GM21576 (cell line): ENCODE measurements at regions not wholly inside any gene's neighbourhood (a gene's known extent, or its start where the extent isn't known, plus 50 kb on each side); places are given as distances from the start of the nearest gene placed in this dataset.

Experiments used
- ATAC-seq: cut with Tn5 transposase; IDR thresholded peaks from one replicate; pipeline ENCODE4 v1.9.1; 2021; ENCODE audit warnings: mild to moderate bottlenecking, moderate library complexity; ENCODE audit not compliant: unreplicated experiment

DNA sequence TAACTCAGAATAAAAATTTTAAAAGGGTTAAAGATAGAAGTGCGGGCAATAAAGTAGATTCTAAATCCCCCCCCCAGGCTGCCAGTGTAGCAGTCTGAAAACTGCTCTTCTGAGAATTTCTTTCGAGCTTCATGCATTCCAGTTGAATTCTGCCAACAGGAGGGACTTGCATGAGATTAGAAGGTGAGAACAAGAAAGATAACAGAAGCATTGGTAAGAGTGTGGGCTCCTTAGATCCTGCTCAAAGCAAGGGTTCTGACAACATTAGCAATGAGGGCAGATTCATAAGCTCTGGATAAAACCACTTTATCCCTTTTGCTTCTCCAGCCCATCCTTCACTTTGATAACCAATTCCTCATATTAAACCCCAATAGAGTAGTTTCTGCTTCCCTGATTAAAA is 235.9 kb upstream of the CDH6 start:
- ATAC-seq: no peak

DNA sequence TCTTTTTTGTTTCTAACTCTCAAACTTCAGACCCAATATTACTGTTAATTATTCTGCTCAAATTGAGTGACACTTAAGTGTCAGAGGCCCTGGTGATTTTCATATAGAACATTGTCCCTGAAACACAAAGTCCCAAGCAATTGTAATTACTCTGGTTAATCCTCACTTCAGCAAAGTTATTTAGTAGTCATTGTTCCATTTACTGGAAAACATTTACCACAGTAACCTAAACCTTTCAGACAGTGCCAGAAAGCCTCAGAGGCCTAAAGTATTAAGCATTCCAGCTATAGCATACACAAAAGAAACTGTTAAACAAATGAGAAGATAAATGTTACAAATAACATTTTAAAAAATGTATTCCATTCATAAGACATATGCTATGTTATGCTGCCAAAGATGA is 237.2 kb upstream of the CDH6 start:
- ATAC-seq: no peak

GRCh38 chr5:30937070-30937469 is 256.4 kb upstream of the CDH6 start:
- ATAC-seq: no peak

DNA sequence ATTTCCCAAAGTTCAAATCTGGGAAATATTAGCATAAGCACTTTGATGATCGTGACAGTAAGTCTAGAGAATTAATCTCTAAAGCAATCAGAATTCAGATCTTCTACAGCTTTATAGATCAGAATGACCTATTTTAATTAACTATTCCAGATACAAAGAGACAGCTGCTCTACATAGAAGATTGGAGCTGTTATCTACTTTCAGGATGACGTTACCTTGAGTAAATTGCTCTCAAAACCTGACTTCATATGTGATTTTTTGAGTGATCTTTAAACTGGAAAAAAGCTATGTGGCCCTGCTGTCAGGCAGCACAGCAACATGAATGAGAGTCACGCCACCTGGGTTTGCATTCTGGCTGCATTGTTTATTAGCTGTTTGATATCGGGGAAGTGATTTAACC is 259.9 kb upstream of the CDH6 start:
- no peak for ATAC-seq

GRCh38 chr5:30932273-30933017 is 261.0 kb upstream of the CDH6 start:
- ATAC-seq: no peak

DNA sequence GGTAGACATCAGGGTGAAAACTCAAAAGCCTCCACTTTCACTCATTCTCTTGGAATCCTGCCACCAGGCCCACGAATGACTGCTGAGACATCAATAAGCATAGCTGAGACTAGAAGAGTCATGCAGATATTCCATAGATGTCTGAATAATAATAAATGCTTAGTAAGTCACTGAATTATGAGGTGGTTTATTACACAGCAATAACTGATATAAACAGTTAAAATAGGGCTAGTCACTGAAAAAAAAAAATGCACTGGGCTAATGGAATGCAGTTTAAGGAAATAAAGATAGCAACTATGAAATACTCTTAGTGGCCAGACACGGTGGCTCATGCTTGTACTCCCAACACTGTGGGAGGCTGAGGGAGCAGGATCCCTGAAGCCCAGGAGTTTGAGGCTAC is 262.8 kb upstream of the CDH6 start:
- no peak for ATAC-seq

DNA sequence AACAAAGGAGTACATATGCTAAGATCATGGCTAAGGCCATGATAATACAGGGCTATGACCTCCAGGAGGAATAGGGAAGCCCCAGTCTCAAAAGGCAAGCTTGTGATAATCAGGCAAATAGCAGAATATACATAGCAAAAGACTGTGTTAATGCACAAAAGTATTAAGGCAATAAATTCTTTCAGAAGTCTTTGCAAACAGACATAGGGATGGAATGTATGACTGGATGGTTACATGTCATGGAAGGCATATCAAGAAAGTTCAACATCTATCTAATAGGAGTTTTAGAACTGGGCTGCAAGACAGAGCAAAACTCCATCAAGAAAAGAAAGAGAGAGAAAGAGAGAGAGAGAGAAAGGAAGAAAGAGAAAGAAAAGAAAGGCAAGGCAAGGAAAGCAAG is 264.5 kb upstream of the CDH6 start:
- ATAC-seq: no peak

DNA sequence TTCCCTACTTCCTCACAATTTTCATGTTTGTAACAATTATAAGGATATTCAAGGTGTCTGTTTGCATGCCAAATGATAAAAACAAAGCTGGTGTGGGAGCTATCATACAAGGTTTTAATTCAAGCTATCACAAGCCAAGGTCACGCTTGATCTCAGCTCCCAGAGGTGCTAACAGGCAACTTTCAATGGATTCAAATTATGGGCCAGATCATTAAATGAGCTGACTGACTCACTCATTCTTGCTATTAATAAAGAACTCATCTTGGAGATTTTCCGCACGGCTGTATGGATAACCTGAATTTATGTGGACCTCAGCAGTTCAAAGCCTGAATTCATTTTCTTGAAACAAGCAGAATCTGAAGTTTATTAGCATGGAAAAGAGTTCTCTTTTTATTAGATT is 267.3 kb upstream of the CDH6 start:
- no peak for ATAC-seq

- ATAC-seq: no peak
Observed at GRCh38 chr5:30921388-30921787, 272.1 kb upstream of the CDH6 start.

DNA sequence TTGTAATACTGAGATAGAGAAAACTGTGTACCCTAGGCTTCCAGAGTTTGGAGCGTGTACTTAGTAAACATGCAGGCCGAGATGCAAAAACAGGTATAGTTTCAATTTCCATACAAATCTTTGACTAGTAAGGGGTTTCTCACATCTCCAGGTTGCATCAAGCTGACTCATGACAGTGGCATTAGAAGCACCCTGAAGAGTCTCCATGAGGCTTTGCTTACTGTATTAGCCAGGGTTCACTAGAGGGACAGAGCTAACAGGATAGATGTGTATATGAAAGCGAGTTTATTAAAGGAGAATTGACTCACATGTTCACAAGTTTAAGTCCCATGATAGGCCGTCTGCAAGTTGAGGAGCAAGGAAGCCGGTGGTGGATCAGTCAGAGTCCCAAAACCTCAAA is 275.3 kb upstream of the CDH6 start:
- no peak for ATAC-seq

GRCh38 chr5:30908356-30908755 is 285.1 kb upstream of the CDH6 start:
- ATAC-seq: no peak

- no peak for ATAC-seq
Observed at GRCh38 chr5:30900367-30900766, 293.1 kb upstream of the CDH6 start.

DNA sequence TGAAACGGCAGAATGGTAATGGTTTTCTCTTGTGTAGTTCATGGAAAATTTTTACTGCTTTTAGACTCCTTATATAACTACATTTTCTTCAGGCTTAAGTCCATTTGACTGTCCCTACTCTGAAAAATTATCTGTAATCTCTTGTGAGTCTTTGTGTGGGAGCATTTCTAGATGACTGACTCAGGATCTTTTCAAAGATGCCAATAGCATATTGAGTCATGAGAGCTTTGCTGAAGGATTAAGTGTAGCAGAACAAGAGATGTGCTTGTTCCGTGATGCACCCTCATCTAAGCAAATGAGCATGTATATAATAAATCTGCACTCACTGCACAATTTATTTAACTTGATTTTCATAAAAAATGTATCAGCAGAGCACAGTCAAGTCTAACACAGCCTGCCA is 298.7 kb upstream of the CDH6 start:
- no peak for ATAC-seq

DNA sequence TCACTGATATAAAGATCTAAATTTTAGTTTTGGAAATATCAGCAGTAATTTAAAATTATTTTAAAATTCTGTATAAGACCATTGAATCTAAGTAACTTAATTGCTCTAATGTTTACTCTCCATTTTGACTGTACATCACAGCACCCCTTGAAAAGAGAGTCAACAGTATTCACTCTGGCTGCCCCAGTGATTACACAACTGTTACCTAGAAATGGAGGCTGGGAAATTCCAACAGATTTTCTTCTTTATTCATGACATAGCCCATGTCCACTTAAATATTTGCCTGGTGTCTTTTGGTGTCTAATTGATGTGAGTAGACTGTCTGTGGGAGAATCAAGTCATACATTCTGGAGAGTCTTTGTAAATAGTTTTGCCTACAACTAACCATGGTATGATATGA is 301.8 kb upstream of the CDH6 start:
- no peak for ATAC-seq

DNA sequence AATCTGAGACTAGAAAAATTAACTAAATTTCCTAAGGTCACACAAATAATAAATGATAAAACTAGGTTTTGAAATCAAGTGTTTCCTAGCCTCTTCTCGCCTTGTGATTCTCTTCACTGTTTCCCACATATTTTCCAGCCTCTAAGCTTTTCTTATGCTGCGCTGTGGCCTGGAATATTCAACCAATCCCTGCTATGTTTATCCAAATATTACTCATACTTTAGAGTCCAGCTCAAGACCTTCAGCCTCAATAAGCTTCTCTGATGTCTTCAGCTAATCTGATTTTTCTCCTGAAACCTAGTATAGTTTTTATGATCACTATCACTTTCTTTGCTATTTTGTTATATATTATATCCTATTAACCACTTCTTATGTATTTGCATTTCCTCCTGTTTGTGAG is 303.1 kb upstream of the CDH6 start:
- ATAC-seq: no peak

GRCh38 chr5:30880514-30880913 is 313.0 kb upstream of the CDH6 start:
- ATAC-seq: no peak

DNA sequence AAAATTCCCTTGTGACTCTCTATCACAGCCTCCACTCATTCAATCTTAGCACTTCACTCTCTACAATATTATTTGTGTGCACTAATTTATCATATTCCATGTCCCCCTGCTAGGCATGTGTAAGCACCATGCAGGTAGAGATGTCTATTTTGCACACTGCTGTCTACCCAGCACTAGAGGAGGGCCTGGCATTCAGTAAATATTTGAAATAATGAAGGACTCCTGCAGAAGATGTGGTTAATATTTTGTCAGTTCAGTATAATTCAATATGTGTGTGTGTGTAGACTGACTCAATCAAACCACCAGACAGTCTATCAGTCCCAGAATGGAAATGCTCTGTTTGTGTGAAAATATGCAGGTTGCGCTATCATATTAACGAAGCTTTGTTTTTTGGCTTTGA is 313.6 kb upstream of the CDH6 start:
- ATAC-seq: no peak

DNA sequence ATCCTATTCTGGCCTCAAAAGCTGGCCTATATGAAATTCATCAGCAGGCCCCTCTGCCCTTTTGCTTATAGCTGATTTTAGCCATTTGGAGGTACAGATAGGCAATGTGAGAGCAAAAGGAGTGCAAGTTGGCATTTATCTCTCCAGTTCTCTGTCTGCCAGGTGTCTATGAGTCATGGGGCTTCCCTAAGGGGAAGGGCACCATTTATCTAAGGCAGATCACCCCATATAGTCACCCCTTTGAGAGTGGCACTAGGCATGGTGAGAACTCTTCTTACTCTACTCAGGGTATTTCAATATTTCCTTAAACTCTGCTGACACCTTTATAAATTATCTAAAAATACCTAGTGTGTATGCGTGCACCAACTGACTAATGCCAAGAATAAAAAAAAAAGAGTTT is 314.7 kb upstream of the CDH6 start:
- ATAC-seq: no peak

GRCh38 chr5:30878296-30878695 is 315.2 kb upstream of the CDH6 start:
- no peak for ATAC-seq

DNA sequence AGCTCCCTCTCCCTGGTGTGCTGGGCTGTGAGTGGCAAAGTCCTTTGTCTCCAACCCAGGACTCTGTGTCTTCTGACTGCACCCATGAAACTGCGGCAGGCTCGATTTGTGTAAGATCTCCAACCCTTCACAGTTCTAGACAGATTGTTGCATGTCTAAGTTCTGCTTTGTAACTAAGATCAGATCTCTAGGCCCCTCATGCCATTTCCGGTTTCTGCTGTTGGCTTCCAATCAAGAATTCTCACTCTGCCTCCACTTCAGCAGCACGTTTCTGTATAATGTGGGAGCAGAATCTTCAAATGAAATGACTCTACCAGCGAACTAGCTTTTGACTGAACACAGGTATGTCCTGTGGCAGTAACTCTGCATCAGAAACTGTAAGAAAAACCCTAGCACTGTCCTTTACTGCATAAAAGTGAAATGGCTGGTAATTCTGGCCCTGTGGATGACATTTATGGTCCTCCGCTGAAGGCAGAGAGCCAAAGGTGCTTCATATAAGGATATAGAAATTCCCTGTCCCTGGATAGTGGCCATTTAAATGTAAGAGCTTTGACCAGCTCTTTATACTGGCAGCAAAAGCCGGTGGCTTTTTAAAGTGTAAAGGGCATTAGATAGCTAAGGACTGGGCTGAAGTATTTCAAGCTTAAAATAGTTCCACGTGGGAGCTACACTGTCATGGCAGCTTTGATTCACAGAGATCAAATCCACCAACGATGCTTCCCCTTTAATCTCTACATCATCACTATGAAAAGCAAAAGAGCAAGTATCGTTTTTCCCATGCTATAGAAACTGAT is 319.0 kb upstream of the CDH6 start:
- ATAC-seq: no peak

- ATAC-seq: no peak
Observed at GRCh38 chr5:30871196-30871595, 322.3 kb upstream of the CDH6 start.

DNA sequence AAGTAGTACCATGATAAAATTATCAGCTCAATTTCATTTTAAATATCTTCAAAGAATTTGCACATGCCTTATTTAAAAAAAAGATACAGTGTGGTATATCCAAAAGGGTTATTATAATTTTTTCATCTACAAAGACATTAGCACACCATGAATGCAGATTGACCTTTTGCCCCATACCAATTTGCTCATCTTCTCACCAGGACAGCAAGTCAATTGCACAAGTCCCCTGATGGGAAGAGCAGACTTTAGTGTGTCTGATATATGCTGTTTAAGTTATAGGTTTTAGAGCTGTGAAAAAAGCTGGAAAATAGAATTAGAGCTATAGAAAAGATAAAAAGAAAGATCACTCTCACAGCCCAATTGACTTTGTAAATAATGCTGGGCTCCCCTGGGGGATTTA is 325.8 kb upstream of the CDH6 start:
- ATAC-seq: no peak

DNA sequence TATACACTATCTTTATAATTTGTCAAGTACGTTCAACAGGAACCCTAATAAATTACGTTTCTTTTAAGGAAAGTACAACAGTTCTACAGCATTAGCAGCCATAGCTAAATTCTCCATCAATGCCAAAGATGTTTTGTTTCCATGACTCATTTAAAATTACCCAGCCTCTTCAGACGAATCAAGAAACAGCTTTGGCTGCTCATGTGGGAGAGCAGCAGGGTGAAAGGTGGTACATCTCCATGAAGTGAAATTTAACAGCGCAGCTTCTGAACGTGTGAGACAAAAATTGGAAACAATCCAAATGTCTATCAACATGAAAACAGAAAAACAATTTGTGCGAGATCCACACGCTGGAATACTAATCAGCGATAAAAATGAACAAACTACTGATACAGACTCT is 327.3 kb upstream of the CDH6 start:
- no peak for ATAC-seq
